ENCODE measurements at regions not wholly inside any gene's neighbourhood (a gene's known extent, or its start where the extent isn't known, plus 50 kb on each side); places are given as distances from the start of the nearest gene placed in this dataset.
"Not testable (repeated sequence)": the region's sequence is repeated elsewhere in the genome, so short reads cannot be mapped to it uniquely, and the experiment has no call there.

GRCh38 chr2:163066085-163066484 is 227.5 kb upstream of the KCNH7 start:
- Histone ChIP-seq H3K27me3 (ENCODE audit: insufficient read depth, low read length) (no peaks in the 10 kb centered on the region), H3K9ac (ENCODE audit: low read depth, low read length) (no peak overlapping the region), H3K4me1 (ENCODE audit: insufficient read depth, low read length) (no peaks in the 10 kb centered on the region), H3K4me3 (ENCODE audit: low read length) (no peak overlapping the region), H3K36me3 (ENCODE audit: insufficient read depth, low read length) (no peaks in the 10 kb centered on the region), H3K27ac (ENCODE audit: low read depth, low read length) (no peak overlapping the region), H3K9me3 (ENCODE audit: insufficient read depth, low read depth, low read length) (no peaks in the 10 kb centered on the region)

GRCh38 chr2:163062524-163062923 is 224.0 kb upstream of the KCNH7 start:
- H3K4me1 ChIP-seq (ENCODE audit: insufficient read depth, low read length), result no peaks in the 10 kb centered on the region
- H3K9ac ChIP-seq (ENCODE audit: low read depth, low read length), result no peak overlapping the region
- H3K27me3 ChIP-seq (ENCODE audit: insufficient read depth, low read length), result no peaks in the 10 kb centered on the region
- H3K4me3 ChIP-seq (ENCODE audit: low read length), result no peak overlapping the region
- H3K36me3 ChIP-seq (ENCODE audit: insufficient read depth, low read length), result no peaks in the 10 kb centered on the region
- H3K9me3 ChIP-seq (ENCODE audit: insufficient read depth, low read depth, low read length), result no peaks in the 10 kb centered on the region
- H3K27ac ChIP-seq (ENCODE audit: low read depth, low read length), result no peak overlapping the region
- 96% methylated on average over 3 of the region's 3 CpGs for WGBS

GRCh38 chr2:163046615-163047014 is 208.0 kb upstream of the KCNH7 start:
- no peaks in the 10 kb centered on the region for H3K27me3 ChIP-seq (ENCODE audit: insufficient read depth, low read length)
- H3K9ac ChIP-seq (ENCODE audit: low read depth, low read length), result no peak overlapping the region
- no peaks in the 10 kb centered on the region for H3K4me1 ChIP-seq (ENCODE audit: insufficient read depth, low read length)
- no peaks in the 10 kb centered on the region for H3K36me3 ChIP-seq (ENCODE audit: insufficient read depth, low read length)
- H3K4me3 ChIP-seq (ENCODE audit: low read length), result no peak overlapping the region
- no peaks in the 10 kb centered on the region for H3K9me3 ChIP-seq (ENCODE audit: insufficient read depth, low read depth, low read length)
- no peak overlapping the region for H3K27ac ChIP-seq (ENCODE audit: low read depth, low read length)
- 96% methylated on average over 1 of the region's 2 CpGs for WGBS

GRCh38 chr2:163045830-163046229 is 207.3 kb upstream of the KCNH7 start:
- Histone ChIP-seq H3K27ac (ENCODE audit: low read depth, low read length) (no peak overlapping the region), H3K27me3 (ENCODE audit: insufficient read depth, low read length) (no peaks in the 10 kb centered on the region), H3K9me3 (ENCODE audit: insufficient read depth, low read depth, low read length) (no peaks in the 10 kb centered on the region), H3K9ac (ENCODE audit: low read depth, low read length) (no peak overlapping the region), H3K4me1 (ENCODE audit: insufficient read depth, low read length) (no peaks in the 10 kb centered on the region), H3K36me3 (ENCODE audit: insufficient read depth, low read length) (no peaks in the 10 kb centered on the region), H3K4me3 (ENCODE audit: low read length) (no peak overlapping the region)
- WGBS, result 68% methylated on average over 2 of the region's 2 CpGs

- Histone ChIP-seq H3K4me1 (ENCODE audit: insufficient read depth, low read length) (no peaks in the 10 kb centered on the region), H3K9ac (ENCODE audit: low read depth, low read length) (no peak overlapping the region), H3K9me3 (ENCODE audit: insufficient read depth, low read depth, low read length) (no peaks in the 10 kb centered on the region), H3K27ac (ENCODE audit: low read depth, low read length) (no peak overlapping the region), H3K36me3 (ENCODE audit: insufficient read depth, low read length) (no peaks in the 10 kb centered on the region), H3K4me3 (ENCODE audit: low read length) (no peak overlapping the region), H3K27me3 (ENCODE audit: insufficient read depth, low read length) (no peaks in the 10 kb centered on the region)
- WGBS, result 100% methylated on average over 1 of the region's 3 CpGs
Measured at GRCh38 chr2:163044114-163044513, 205.5 kb upstream of the KCNH7 start.

- WGBS, result 100% methylated on average over 1 of the region's 1 CpG
- Histone ChIP-seq H3K27me3 (ENCODE audit: insufficient read depth, low read length) (no peaks in the 10 kb centered on the region), H3K4me3 (ENCODE audit: low read length) (no peak overlapping the region), H3K9me3 (ENCODE audit: insufficient read depth, low read depth, low read length) (no peaks in the 10 kb centered on the region), H3K36me3 (ENCODE audit: insufficient read depth, low read length) (no peaks in the 10 kb centered on the region), H3K27ac (ENCODE audit: low read depth, low read length) (no peak overlapping the region), H3K9ac (ENCODE audit: low read depth, low read length) (no peak overlapping the region), H3K4me1 (ENCODE audit: insufficient read depth, low read length) (no peaks in the 10 kb centered on the region)
Measured at GRCh38 chr2:163043201-163043600, 204.6 kb upstream of the KCNH7 start.

GRCh38 chr2:163039266-163039665 is 200.7 kb upstream of the KCNH7 start:
- Histone ChIP-seq H3K4me1 (ENCODE audit: insufficient read depth, low read length) (no peaks in the 10 kb centered on the region), H3K9me3 (ENCODE audit: insufficient read depth, low read depth, low read length) (no peaks in the 10 kb centered on the region), H3K27me3 (ENCODE audit: insufficient read depth, low read length) (no peaks in the 10 kb centered on the region), H3K9ac (ENCODE audit: low read depth, low read length) (no peak overlapping the region), H3K4me3 (ENCODE audit: low read length) (no peak overlapping the region), H3K27ac (ENCODE audit: low read depth, low read length) (no peak overlapping the region), H3K36me3 (ENCODE audit: insufficient read depth, low read length) (no peaks in the 10 kb centered on the region)
- WGBS, result 98% methylated on average over 3 of the region's 3 CpGs

GRCh38 chr2:163028807-163029206 is 190.2 kb upstream of the KCNH7 start:
- no peaks in the 10 kb centered on the region for H3K36me3 ChIP-seq (ENCODE audit: insufficient read depth, low read length)
- no peak overlapping the region for H3K27ac ChIP-seq (ENCODE audit: low read depth, low read length)
- H3K9me3 ChIP-seq (ENCODE audit: insufficient read depth, low read depth, low read length), result no peaks in the 10 kb centered on the region
- no peaks in the 10 kb centered on the region for H3K4me1 ChIP-seq (ENCODE audit: insufficient read depth, low read length)
- no peak overlapping the region for H3K9ac ChIP-seq (ENCODE audit: low read depth, low read length)
- H3K4me3 ChIP-seq (ENCODE audit: low read length), result no peak overlapping the region
- no peaks in the 10 kb centered on the region for H3K27me3 ChIP-seq (ENCODE audit: insufficient read depth, low read length)
- WGBS, result 99% methylated on average over 2 of the region's 2 CpGs

- not testable (repeated sequence) for H3K36me3 ChIP-seq (ENCODE audit: insufficient read depth, low read length); H3K9me3 ChIP-seq (ENCODE audit: insufficient read depth, low read depth, low read length); H3K4me1 ChIP-seq (ENCODE audit: insufficient read depth, low read length); H3K4me3 ChIP-seq (ENCODE audit: low read length); H3K9ac ChIP-seq (ENCODE audit: low read depth, low read length); H3K27ac ChIP-seq (ENCODE audit: low read depth, low read length); H3K27me3 ChIP-seq (ENCODE audit: insufficient read depth, low read length)
- 97% methylated on average over 42 of the region's 43 CpGs for WGBS
Measured at GRCh38 chr2:163026136-163026775, 187.7 kb upstream of the KCNH7 start.

- 86% methylated on average over 5 of the region's 5 CpGs for WGBS
- H3K9ac ChIP-seq (ENCODE audit: low read depth, low read length); H3K9me3 ChIP-seq (ENCODE audit: insufficient read depth, low read depth, low read length); H3K4me3 ChIP-seq (ENCODE audit: low read length); H3K36me3 ChIP-seq (ENCODE audit: insufficient read depth, low read length); H3K27ac ChIP-seq (ENCODE audit: low read depth, low read length); H3K27me3 ChIP-seq (ENCODE audit: insufficient read depth, low read length); H3K4me1 ChIP-seq (ENCODE audit: insufficient read depth, low read length): not testable (repeated sequence)
Measured at GRCh38 chr2:163016882-163017281, 178.3 kb upstream of the KCNH7 start.

- no peaks in the 10 kb centered on the region for H3K27me3 ChIP-seq (ENCODE audit: insufficient read depth, low read length)
- no peaks in the 10 kb centered on the region for H3K36me3 ChIP-seq (ENCODE audit: insufficient read depth, low read length)
- H3K4me1 ChIP-seq (ENCODE audit: insufficient read depth, low read length), result no peaks in the 10 kb centered on the region
- H3K4me3 ChIP-seq (ENCODE audit: low read length), result no peak overlapping the region
- no peak overlapping the region for H3K9ac ChIP-seq (ENCODE audit: low read depth, low read length)
- H3K9me3 ChIP-seq (ENCODE audit: insufficient read depth, low read depth, low read length), result peaks cover 5% of the 10 kb centered on the region; the same call in 1 of the 2 replicates
- no CpG with 5 or more reads among the region's 1 CpG for WGBS
- H3K27ac ChIP-seq (ENCODE audit: low read depth, low read length), result no peak overlapping the region
Measured at GRCh38 chr2:163011000-163011399, 172.4 kb upstream of the KCNH7 start.

GRCh38 chr2:163008642-163009041 is 170.1 kb upstream of the KCNH7 start:
- 89% methylated on average over 2 of the region's 2 CpGs for WGBS
- Histone ChIP-seq H3K27ac (ENCODE audit: low read depth, low read length) (no peak overlapping the region), H3K4me3 (ENCODE audit: low read length) (no peak overlapping the region)

More at GRCh38 chr2:163008642-163009041, 170.1 kb upstream of the KCNH7 start:
- Histone ChIP-seq H3K27me3 (ENCODE audit: insufficient read depth, low read length) (no peaks in the 10 kb centered on the region), H3K9me3 (ENCODE audit: insufficient read depth, low read depth, low read length) (no peaks in the 10 kb centered on the region), H3K36me3 (ENCODE audit: insufficient read depth, low read length) (no peaks in the 10 kb centered on the region), H3K4me1 (ENCODE audit: insufficient read depth, low read length) (no peaks in the 10 kb centered on the region), H3K9ac (ENCODE audit: low read depth, low read length) (no peak overlapping the region)
